Hindlimb muscle (tissue), 1 donor: ENCODE measurements at regions not wholly inside any gene's neighbourhood (a gene's known extent, or its start where the extent isn't known, plus 50 kb on each side); places are given as distances from the start of the nearest gene placed in this dataset.

Experiments used
- DNase-seq: peaks from one replicate; pipeline ENCODE4 v3.0.0-alpha.2; 2013

DNA sequence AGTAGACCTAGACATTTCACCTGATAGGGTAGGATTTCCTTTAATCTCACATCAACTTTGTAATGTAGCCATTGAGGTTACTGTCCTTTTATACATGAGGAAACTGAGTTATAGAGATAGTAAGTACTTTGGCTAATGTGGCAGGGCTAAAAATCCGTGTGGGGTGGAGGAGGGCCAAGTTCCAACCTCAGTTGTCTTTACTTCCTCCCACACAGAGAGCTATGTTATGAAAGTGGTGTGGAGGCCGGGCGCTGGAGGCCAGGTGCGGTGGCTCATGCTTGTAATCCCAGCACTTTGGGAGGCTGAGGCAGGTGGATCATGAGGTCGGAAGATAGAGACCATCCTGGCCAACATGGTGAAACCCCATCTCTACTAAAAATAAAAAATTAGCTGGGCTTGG lies 173.3 kb downstream of the PALM2AKAP2 start:
- no peak for DNase-seq

DNA sequence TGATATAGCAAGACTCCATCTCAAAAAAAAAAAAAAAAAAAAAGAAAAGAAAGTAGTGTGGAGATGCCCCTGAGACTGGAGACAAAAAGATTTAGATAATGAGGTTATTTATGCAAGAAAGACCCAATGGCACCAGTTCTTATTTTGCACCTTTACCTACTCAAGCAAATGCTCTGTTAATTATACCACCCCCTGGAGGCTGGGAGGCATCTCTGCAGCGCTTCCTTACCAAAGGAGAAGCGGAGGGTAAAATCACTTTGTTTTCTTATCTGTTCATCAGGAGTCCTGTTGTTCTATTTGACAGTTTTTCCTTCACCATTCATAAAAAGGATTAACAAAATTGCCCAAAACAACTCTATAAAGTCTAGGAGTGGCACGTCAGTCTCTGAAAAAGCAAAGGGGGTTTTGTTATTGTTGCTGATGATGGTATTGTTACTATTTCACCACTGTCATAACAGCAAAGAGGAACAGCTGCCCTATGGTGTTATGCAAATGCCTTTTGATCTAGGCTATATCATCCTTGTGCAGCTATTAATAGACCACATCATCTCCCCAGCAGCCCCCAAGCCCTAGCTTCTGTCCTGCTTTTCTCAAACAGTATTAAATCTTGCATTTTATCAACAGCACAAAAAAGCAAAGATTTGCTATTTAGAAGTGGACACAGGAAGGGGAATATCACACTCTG lies 174.0 kb downstream of the PALM2AKAP2 start:
- DNase-seq: no peak

DNA sequence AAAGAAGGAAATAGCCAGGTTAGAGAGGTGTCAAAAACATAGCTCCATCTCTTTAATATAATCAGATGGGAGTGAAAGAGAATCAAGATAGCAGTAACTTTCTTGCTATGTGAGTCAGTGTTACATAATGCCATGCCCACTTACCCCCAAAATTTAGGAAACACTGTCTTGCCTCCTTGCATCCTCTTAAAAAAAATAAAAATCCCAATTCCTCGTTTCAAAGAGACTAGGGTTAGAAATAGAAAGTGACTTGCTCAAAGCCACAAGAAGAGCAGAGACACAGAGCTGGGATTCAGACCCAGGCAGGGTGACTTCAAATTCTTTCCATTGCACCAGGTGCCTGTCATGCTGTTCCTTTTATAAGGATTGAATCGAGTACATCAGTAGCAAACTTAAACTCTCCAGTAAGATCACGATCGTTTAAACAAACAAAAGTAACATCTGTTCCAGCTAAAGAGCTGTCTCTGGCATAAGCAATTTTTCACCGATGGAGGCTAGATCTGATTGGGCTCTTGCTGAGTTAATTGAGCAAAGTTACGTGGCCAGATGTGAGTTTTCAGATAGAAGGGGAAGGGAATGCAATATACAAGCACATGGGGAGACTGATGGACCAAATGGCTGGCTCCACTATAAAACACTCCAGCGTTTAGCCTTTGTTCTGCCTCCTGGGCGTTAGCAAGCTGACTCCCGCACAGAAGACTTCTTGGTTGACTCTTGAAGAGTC lies 176.9 kb downstream of the PALM2AKAP2 start:
- DNase-seq: no peak

DNA sequence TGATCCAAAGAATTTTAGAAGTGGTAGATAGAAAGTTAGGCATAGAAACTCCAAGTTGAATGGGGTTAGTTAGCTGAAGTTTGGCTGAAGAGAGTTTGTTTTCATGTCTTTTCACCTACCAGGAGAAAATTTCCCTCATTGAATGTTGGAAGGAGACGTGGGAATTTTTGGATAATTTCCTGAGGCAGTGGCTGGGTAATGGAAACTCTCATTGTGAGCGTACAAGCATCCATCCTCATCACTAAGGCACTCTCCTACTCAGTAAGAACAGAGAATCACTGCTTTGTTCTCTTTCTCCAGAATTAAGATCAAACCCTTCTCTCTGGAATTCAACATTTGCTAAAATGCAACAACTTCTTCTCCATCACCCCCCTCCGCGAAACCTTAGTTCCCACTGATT lies 179.7 kb downstream of the PALM2AKAP2 start:
- DNase-seq: no peak

DNA sequence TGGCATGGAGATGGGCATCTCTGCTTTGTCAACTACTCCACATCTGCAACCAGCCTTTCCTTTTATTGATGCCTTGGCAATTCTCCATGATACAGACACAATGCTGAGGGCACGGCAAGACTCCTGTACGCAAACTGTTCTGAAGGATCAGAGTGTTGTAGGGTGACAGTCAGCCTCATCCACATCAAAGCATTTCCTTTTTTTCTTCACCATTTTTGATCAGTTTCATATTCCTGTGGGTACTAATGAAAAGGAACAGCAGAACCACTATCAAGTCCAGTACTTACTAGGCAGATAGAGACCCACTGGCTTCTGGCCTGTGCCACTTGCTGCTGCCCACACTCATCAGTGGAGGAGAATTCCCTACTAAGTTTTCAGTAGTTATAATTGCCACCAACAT lies 181.6 kb downstream of the PALM2AKAP2 start:
- no peak for DNase-seq

DNA sequence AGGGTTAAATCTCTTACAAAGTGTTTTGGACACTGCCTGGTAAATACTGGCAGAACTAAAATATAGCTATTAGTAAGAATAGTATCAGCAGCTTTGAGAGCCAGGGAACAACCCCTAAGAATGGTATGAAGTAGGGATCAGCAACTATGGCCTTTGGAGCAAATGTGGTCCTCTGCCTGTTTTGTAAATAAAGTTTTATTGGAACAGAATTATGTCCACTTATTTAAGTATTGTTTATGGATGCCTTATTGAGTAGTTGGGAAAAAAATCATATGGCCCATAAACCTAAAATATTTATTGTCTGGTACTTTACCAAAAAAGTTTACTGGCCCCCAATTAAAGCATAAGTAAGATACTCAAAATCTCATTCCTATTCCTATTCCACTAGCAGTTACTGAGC lies 182.2 kb downstream of the PALM2AKAP2 start:
- no peak for DNase-seq

DNA sequence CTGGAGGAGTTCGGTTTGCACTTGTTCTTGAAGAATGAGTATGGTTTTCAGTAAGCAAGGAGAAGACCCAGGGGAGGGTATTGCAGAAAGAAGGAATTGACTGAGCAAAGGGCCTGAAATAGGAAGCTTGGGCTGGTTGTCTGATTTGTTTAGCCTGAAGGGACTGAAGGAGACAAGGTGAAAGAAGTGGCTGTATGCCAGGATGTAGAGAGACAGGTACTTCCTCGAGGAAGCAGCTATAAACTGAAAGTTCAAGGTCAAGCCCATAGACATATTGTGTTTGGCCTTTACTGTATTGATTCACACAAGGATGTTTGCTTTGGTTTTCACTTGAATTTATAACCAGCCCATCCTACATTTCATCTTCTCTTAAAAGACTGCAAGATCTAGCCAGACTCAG lies 183.1 kb downstream of the PALM2AKAP2 start:
- no peak for DNase-seq

DNA sequence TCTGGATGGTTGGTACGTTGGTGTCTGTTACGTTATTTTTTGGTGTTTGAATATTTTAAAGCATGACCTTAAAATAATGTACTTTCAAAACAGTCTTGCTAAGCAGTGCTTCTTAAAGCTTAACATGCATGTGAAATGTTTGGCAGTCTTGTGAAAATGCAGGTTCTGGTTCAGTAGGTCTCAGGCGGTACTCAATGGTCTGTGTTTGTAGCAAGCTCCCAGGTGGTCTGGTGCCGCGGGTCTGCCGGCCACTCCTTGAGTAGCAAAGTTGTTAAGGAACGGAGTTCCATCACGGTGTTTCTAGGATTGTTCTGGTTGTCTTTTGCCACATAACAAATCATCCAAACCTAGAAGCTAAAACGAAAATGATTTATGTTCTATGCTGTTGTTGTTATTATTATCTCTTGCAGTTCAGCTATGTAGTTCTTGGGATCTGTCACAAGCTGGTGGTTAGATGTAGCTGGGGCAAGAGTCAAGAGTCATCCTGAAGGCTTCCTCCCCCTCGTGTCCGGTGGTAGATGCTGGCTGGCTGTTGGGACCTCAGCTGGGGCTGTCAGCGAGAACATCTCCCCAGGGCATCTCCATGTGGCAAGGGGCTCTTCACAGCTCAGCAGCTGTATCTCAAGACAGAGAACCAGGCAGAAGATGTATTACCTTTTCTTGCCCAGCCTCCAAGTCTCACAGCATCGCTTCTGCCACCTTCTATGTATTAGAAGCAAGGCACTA lies 186.8 kb downstream of the PALM2AKAP2 start:
- no peak for DNase-seq

DNA sequence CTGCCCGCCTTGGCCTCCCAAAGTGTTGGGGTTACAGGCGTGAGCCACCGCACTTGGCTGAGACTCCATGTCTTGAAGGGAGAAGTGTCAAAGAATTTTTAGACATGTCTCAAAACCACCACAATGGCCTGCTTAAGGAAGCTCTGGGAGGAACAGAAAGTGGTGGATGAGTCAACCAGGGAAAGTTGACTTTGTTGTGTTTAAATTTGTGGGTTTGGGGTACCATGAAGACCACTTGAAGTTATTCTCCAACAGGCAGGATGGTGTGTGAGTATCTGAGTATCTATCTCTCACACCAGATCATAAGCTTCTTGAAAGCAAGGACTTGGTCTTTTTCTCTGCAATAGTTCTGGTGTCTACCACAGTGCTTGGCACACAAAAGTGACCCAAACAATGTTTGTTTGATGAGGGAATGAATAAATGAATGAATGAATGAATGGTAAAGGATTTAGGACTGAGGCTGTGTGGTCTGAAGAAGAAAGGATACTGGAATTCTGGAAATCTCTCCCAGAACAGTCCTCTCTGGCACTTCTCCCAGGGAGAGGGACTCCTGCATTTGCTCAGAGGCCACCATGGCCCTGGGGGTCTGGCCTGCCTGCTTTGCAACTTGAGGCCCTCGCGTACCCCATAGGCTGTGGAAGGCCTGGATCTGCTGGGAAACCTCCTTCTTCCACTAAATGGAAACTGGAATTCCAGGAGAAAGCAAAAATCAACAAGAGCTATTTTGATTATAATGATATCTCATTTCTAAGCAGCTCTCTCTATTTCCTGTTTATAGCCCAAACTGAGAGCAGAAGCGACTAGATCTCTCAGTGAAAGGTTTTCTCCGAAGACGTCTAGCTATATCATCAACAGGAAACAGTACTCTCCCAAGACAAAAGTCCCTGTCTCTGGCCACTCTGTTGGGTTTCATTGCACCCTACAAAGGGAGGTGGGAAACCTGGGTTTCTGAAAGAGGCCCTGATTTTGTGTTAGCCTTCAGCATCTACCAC lies 187.9 kb downstream of the PALM2AKAP2 start:
- DNase-seq: no peak

DNA sequence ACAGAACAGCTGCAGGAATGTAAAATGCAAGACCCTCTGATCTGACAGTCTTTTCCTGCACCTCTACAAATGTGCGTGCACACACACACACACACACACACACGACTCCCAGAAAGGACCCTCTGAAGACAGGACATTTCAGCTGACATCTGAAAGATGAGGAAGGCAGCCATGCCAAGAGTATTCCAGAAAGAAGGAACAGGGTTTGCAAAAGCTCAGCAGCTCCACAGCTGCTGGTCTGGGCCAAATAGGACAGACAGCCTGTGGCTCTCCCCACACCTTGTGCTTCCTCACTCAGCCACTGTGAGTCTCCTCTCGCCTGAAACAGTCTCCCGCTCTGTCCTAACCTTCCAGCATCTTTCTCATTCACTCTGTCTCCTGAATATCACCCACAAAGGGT lies 189.0 kb downstream of the PALM2AKAP2 start:
- DNase-seq: no peak

DNA sequence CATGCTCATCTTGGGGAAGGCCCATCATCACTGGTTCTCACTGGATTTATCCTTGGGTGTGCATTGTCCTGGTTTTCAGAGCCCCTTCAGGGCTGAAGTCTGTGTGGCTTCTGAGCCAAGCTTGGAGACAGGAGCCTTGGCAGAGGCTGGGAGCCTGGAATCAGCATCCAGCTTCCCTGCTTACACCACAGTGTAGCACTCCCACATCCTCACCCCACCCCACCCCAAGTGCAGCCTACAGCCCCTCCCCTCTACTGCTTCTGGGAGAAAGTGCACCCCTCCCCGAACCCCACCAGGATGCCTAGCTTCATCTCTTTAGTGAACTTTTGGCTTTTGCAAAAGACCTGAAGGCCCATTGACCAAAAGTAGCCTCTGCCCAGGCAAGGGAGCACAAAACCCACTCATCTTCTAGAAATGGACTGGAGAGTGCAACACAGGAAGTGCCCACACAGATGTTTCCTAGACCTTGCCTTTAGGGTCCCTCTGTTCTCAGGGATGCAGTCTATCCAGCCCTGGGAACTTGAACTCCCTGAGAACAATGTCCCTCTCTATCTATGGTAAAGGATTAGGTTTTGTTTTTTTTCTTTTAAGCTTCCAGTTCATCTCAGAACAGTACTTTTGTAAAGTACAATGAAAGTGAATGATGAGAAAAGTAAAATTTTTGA lies 189.7 kb downstream of the PALM2AKAP2 start:
- no peak for DNase-seq

DNA sequence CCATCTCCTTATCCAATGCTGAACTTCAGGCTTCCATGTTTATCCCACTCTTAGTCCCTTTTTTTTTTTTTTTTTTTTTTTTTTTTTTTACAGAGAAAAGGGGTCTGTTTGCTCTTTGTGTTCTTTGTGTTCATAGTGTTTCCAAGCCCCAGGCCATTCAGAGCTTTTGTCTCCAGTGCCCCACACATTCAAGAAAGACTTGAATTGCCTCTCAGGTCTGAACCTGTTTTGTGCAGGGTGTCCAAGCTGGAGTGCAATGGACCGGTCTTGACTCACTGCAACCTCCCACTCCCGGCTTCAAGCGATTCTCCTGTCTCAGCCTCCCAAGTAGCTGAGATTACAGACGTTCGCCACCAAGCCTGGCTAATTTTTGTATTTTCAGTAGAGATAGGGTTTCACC lies 191.2 kb downstream of the PALM2AKAP2 start:
- no peak for DNase-seq

DNA sequence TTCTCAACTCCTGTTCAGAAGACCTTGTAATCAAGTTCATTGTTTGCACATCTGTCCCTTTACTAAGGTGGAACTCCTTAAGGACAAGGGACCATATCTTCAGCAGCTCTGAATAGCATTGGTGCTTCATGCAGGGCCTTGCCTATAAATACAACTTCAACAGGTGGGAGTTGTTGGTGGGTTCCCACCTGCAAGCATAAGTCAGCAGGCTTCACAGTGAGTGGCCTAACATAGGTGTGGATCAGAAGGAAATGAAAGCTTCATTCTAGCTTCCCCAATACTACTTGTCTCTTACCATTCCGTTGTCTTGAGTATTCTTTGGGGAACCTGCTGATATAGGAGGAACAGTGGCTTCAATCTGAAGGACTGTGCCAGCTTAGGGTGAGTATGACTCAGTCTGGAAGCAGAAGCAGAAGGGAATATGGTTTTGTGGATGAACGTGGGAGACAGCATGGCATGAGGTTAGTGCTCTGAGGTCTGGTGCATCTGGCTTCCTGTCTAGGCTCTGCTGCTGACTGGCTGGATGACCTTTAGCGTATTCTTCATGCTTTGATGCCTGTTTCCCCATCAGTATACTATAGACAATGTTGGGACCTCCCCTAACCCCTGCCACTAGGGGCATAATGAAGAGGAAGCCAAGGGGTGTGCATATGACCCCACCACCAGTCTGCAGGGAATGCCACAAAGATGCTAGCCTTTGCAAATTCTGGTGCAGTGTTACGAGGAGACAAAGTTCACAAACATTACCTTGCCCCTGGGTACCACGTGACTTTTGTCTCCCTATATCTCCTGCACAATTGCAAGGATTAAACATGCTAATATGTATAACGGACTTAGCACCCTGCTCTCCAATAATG lies 192.3 kb downstream of the PALM2AKAP2 start:
- DNase-seq: no peak

DNA sequence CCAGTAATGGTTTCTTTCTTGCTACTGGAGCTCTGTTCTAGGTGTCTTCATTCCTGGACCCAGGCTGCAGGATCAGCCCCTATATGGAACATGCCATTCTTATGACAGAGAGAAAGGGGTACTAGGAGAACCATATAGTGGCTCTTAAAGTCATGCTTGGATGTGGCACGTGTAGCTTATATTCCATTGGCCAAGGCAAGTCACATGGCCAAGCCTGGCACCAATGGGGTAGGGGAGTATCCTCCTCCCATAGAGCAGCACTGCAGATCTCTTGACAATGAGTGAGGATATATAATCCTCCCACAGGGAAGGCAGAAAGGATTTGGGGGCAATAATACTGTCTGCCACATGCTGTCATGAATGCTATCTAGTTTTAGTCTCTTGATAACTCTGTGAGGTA lies 193.3 kb downstream of the PALM2AKAP2 start:
- no peak for DNase-seq

DNA sequence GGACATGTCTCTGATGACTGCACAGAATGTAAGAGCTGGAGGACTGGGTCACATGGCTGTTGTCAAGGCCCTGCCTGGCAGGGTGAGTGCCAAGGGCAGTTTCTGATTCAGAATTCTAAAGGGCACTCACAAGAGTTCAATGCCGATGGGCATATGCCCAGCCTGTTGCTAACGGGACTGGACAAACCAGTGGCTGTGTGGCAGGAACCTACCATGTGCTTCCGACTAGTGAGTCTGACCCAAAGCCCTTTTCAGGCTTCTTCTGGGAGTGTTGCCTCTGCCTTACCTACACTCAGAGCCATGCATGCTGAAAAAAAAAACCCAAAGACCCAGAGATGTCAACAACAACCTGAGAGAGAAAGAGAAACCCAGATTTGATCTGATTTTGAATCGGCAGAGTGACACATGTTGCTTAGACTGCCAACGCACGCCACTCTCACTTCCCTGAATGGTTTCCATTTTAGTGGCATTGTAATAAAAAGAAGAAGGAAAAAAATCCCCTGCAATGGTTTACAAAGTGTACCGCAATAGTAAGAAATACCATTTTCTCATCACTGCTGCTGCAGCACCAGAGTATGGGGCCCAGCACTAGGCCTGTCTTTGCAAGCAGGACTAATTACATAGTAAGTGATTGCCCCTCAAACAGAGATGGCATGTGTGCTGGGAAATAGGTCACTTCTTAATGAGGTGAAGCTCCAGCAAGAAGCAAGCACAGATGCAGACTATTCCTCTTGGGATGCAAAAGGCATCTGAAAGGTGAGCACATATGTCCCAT lies 194.3 kb downstream of the PALM2AKAP2 start:
- DNase-seq: no peak

DNA sequence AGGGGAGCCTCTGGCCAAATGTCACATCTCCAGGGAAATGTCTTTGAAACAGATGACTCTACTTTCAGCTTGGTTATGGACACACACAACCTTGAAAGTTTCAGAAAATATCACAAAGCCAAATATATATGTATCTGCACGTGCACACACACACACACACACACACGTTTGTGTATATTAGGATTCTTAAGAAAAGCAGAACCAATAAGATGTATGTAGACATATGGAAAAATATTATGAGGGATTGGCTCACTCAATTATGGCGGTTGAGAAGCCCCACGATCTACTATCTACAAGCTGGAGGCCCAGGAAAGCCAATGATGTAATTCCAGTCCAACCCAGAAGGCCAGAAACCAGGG lies 194.9 kb downstream of the PALM2AKAP2 start:
- no peak for DNase-seq

DNA sequence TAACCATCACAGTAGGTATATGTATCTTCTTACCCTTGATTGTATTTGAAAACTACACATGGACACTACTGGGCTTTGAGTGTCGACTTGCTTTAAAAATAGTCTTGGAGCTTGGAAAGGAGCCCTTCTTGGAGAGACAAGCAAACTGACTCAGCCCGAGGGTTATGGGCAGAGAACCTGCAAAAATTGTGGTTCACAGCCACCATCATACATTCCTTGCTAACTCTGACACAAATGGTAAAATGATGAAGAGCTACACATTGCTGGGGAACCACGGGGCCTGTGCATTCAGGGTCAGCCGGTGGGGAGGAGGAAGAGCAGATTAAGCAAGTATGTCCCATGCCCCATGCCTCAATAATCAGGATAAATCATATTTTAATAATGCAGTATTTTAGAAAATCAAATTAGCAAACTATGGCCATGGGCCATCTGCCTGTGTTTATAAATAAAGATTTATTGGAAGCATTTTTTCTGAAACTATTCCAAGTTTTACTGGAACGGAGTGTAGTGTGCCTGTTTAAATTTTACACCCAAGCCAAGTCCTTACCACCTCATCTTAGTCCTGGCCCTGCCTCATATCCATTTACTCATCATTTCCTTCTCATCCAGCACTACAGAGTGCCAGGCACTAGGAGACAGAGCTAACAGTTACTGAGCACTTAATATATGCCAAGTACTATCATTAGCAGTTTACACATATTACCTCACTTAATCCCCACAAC lies 195.7 kb downstream of the PALM2AKAP2 start:
- no peak for DNase-seq

DNA sequence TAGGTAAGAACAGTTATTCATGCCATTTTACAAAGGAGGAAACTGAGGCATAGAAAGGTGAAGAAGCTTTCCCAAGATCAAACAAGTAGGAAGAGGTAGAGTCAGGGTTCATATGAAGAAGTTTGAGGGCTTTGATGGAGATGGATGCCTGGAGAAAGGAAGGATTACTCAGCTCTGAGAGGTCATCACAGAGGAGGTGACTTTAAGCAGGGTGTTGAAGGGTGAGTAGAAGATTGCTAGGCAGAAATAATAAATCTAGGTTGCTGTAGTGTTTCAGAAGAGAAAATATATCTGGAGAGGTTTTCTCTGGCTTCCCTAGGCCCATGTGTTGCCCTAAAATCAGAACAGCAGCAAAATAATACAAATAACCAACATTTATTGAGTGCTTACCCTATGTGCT lies 196.3 kb downstream of the PALM2AKAP2 start:
- DNase-seq: no peak

DNA sequence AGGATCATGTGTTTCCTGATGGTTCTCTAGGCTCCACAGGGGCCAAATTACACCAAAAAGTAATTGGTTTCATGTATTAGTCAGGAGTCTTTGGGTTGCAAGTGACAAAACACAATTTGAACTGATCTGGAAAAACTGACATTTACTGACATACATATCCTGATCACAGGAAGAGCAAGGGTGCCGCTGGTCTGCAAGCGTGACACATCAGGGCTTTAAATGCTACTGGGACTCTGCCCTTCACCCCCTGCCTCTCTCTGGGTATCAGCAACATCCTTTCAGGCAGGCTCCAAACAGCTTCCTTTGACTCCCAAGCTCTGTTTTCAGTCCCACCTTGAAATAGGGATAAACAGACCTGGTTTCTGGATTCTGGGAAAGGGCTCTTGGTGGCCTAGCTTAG lies 197.5 kb downstream of the PALM2AKAP2 start:
- DNase-seq: no peak

DNA sequence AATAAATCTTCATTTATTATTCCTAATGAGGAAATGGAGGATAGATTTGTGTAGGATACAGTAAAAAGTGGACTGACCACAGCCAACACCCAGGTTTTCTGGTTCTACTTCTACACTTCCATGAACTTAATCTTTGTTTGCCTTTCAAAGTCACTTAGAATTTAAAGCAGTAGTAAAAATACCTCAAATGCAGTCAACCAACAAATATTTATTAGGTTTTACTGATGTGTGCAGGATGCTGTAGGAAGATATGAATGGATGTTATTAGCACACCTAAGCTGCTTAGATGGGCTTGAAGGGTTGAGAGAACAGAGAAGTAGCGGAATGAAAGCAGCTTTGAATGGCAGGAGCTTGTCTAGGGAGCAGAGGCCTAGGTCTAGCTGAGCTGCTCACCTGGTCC lies 201.1 kb downstream of the PALM2AKAP2 start:
- no peak for DNase-seq
